K562 (cell line): ENCODE measurements at regions not wholly inside any gene's neighbourhood (a gene's known extent, or its start where the extent isn't known, plus 50 kb on each side); places are given as distances from the start of the nearest gene placed in this dataset.

Experiments used
- CBFA2T2 ChIP-seq: fragments of 450-650 bp; conservative IDR thresholded peaks from 2 replicates; pipeline ENCODE4 v1.6.1; 2017; ENCODE audit warnings: mild to moderate bottlenecking
- FOXJ2 ChIP-seq: fragments of 200-800 bp; sonication (Bioruptor generic); IDR thresholded peaks from 2 replicates; pipeline ENCODE4 v1.6.1; 2016; ENCODE audit warnings: missing genetic modification characterization, missing compliant biosample characterization
- GTF2A2 ChIP-seq: IDR thresholded peaks from 2 replicates; pipeline ENCODE4 v1.6.1; 2016; ENCODE audit warnings: mild to moderate bottlenecking, missing genetic modification characterization, missing compliant biosample characterization
- NFXL1 ChIP-seq: fragments of 450-650 bp; formaldehyde crosslinking; IDR thresholded peaks from 2 replicates; pipeline ENCODE4 v1.4.0; 2021; ENCODE audit warnings: mild to moderate bottlenecking
- PCBP1 ChIP-seq: fragments of 200-400 bp; formaldehyde crosslinking; IDR thresholded peaks from 2 replicates; pipeline ENCODE4 v1.6.1; 2018; ENCODE audit warnings: mild to moderate bottlenecking, low read depth, low read length; ENCODE audit not compliant: poor library complexity, severe bottlenecking
- POLR3G ChIP-seq: IDR thresholded peaks from 2 replicates; pipeline ENCODE4 v1.6.1; 2011; ENCODE audit not compliant: insufficient read length, insufficient replicate concordance; ENCODE audit errors: extremely low read depth
- ZBED1 ChIP-seq: IDR thresholded peaks from 2 replicates; pipeline ENCODE4 v1.6.1; 2014
- ZNF175 ChIP-seq: fragments of 200-800 bp; sonication (Bioruptor generic); IDR thresholded peaks from 2 replicates; pipeline ENCODE4 v1.6.1; 2016; ENCODE audit warnings: low read depth, mild to moderate bottlenecking, missing genetic modification characterization, missing compliant biosample characterization
- ZNF239 ChIP-seq: fragments of 250-450 bp; sonication (Bioruptor Pico); IDR thresholded peaks from 2 replicates; pipeline ENCODE4 v1.4.0; 2020; ENCODE audit warnings: mild to moderate bottlenecking
- ZNF445 ChIP-seq: fragments of 250-450 bp; sonication (Bioruptor Pico); IDR thresholded peaks from 2 replicates; pipeline ENCODE4 v1.4.0; 2020; ENCODE audit warnings: low read depth, mild to moderate bottlenecking, moderate library complexity
- TF ChIP-seq, protein P1 (sequence below): fragments of 250-450 bp; sonication (Bioruptor Pico); IDR thresholded peaks from 2 replicates; pipeline ENCODE4 v1.8.0; 2022; ENCODE audit warnings: inconsistent platforms, mild to moderate bottlenecking, moderate library complexity, borderline replicate concordance
- TF ChIP-seq, protein P2 (sequence below): sonication (generic); formaldehyde crosslinking; IDR thresholded peaks from 2 replicates; pipeline ENCODE4 v1.8.0; 2022; ENCODE audit warnings: mild to moderate bottlenecking, missing genetic modification reagents
- TF ChIP-seq, protein P3 (sequence below): sonication (generic); IDR thresholded peaks from 2 replicates; pipeline ENCODE4 v1.6.1; 2016
- TF ChIP-seq, protein P4 (sequence below): fragments of 250-450 bp; sonication (Bioruptor Pico); IDR thresholded peaks from 2 replicates; pipeline ENCODE4 v1.4.0; 2020; ENCODE audit warnings: mild to moderate bottlenecking
- TF ChIP-seq, protein P5 (sequence below), 2 experiments: fragments of 450-650 bp in 1 of 2; IDR thresholded peaks; 2 replicates each; pipeline ENCODE4 v1.6.1; 2011 to 2017; ENCODE audit warnings: low read depth in 2 of 2, antibody characterized with exemption in 1 of 2, borderline replicate concordance in 1 of 2, low read length in 1 of 2, mild to moderate bottlenecking in 1 of 2, mixed read lengths in 1 of 2; ENCODE audit not compliant: control insufficient read depth in 1 of 2
- TF ChIP-seq, protein P6 (sequence below): fragments of 450-650 bp; formaldehyde crosslinking; IDR thresholded peaks from 2 replicates; pipeline ENCODE4 v1.4.0; 2020; ENCODE audit warnings: mild to moderate bottlenecking, mixed read lengths

DNA sequence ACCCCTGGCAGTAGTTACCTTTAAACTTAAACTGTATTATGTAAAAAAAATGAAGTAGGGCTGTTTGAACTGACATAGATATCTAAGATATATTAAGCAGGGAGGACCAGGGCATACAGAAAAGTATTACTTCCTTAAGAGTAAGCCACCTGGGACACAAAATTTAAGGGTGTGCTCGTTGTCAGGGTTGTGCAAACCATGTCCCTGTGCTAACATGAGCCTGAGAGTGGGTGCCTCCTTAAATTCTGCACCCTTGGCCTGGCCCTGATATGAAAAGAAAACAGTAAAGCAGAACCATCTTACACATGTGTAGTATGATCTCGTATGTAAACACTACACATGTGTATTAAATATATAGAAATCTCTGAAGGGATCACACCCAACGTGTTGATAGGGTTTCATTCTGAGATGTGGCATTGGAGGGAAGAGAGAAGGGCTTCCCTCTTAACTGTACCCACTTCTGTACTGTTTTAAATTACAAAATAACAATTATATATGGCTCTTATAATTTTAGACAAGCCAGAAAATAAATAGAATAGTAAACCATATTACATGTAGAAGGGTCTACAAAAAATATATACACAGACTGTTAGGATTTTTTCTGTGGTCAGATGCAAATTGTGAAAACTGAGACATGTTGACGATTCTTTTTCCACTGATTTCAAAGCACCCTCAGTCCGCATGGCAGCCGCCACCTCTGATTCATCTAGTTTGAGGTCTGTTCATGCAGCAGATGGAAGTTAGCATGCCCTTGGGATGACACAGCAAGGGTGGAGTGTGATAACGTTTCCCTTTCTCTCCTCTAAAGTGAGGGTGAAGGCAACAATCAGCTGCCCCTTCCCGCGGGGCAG, 400.8 kb upstream of the PROK2 start (continued):
- TF ChIP-seq, protein P1, sequence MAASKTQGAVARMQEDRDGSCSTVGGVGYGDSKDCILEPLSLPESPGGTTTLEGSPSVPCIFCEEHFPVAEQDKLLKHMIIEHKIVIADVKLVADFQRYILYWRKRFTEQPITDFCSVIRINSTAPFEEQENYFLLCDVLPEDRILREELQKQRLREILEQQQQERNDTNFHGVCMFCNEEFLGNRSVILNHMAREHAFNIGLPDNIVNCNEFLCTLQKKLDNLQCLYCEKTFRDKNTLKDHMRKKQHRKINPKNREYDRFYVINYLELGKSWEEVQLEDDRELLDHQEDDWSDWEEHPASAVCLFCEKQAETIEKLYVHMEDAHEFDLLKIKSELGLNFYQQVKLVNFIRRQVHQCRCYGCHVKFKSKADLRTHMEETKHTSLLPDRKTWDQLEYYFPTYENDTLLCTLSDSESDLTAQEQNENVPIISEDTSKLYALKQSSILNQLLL (CRISPR knock-in tag), result no peak
- TF ChIP-seq CBFA2T2 (peak; percentile 50), POLR3G (no peak), GTF2A2 (tag) (no peak), PCBP1 (no peak), ZNF175 (CRISPR knock-in tag) (peak; percentile 55; the same call in 1 of the 2 replicates), NFXL1 (CRISPR knock-in tag) (0 out of 2 replicates have a peak, but pooled peaks have one; percentile 36), ZNF239 (CRISPR knock-in tag) (peak; percentile 48), FOXJ2 (tag) (no peak), ZNF445 (CRISPR knock-in tag) (no peak), ZBED1 (no peak)
- TF ChIP-seq, protein P2, sequence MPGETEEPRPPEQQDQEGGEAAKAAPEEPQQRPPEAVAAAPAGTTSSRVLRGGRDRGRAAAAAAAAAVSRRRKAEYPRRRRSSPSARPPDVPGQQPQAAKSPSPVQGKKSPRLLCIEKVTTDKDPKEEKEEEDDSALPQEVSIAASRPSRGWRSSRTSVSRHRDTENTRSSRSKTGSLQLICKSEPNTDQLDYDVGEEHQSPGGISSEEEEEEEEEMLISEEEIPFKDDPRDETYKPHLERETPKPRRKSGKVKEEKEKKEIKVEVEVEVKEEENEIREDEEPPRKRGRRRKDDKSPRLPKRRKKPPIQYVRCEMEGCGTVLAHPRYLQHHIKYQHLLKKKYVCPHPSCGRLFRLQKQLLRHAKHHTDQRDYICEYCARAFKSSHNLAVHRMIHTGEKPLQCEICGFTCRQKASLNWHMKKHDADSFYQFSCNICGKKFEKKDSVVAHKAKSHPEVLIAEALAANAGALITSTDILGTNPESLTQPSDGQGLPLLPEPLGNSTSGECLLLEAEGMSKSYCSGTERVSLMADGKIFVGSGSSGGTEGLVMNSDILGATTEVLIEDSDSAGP (CRISPR knock-in tag), result no peak
- TF ChIP-seq, protein P3, sequence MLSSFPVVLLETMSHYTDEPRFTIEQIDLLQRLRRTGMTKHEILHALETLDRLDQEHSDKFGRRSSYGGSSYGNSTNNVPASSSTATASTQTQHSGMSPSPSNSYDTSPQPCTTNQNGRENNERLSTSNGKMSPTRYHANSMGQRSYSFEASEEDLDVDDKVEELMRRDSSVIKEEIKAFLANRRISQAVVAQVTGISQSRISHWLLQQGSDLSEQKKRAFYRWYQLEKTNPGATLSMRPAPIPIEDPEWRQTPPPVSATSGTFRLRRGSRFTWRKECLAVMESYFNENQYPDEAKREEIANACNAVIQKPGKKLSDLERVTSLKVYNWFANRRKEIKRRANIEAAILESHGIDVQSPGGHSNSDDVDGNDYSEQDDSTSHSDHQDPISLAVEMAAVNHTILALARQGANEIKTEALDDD, result peak; percentile 32; the same call in 1 of the 2 replicates
- TF ChIP-seq, protein P4, sequence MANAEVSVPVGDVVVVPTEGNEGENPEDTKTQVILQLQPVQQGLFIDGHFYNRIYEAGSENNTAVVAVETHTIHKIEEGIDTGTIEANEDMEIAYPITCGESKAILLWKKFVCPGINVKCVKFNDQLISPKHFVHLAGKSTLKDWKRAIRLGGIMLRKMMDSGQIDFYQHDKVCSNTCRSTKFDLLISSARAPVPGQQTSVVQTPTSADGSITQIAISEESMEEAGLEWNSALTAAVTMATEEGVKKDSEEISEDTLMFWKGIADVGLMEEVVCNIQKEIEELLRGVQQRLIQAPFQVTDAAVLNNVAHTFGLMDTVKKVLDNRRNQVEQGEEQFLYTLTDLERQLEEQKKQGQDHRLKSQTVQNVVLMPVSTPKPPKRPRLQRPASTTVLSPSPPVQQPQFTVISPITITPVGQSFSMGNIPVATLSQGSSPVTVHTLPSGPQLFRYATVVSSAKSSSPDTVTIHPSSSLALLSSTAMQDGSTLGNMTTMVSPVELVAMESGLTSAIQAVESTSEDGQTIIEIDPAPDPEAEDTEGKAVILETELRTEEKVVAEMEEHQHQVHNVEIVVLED (CRISPR knock-in tag), result peak; percentile 35; the same call in 1 of the 2 replicates
- TF ChIP-seq, protein P5, sequence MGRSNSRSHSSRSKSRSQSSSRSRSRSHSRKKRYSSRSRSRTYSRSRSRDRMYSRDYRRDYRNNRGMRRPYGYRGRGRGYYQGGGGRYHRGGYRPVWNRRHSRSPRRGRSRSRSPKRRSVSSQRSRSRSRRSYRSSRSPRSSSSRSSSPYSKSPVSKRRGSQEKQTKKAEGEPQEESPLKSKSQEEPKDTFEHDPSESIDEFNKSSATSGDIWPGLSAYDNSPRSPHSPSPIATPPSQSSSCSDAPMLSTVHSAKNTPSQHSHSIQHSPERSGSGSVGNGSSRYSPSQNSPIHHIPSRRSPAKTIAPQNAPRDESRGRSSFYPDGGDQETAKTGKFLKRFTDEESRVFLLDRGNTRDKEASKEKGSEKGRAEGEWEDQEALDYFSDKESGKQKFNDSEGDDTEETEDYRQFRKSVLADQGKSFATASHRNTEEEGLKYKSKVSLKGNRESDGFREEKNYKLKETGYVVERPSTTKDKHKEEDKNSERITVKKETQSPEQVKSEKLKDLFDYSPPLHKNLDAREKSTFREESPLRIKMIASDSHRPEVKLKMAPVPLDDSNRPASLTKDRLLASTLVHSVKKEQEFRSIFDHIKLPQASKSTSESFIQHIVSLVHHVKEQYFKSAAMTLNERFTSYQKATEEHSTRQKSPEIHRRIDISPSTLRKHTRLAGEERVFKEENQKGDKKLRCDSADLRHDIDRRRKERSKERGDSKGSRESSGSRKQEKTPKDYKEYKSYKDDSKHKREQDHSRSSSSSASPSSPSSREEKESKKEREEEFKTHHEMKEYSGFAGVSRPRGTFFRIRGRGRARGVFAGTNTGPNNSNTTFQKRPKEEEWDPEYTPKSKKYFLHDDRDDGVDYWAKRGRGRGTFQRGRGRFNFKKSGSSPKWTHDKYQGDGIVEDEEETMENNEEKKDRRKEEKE (IDR thresholded peaks at IDR 0.05; ENCODE audit: borderline replicate concordance in 1 of 2, control insufficient read depth in 1 of 2, low read depth in 2 of 2, low read length in 1 of 2), result 0 out of 4 replicates have a peak, but pooled peaks of 1 of the 2 experiments have one; percentile 41
- TF ChIP-seq, protein P6, sequence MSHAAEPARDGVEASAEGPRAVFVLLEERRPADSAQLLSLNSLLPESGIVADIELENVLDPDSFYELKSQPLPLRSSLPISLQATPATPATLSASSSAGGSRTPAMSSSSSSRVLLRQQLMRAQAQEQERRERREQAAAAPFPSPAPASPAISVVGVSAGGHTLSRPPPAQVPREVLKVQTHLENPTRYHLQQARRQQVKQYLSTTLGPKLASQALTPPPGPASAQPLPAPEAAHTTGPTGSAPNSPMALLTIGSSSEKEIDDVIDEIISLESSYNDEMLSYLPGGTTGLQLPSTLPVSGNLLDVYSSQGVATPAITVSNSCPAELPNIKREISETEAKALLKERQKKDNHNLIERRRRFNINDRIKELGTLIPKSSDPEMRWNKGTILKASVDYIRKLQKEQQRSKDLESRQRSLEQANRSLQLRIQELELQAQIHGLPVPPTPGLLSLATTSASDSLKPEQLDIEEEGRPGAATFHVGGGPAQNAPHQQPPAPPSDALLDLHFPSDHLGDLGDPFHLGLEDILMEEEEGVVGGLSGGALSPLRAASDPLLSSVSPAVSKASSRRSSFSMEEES (CRISPR knock-in tag), result no peak
